Sigmoid colon (tissue), 6 donors: ENCODE measurements at regions not wholly inside any gene's neighbourhood (a gene's known extent, or its start where the extent isn't known, plus 50 kb on each side); places are given as distances from the start of the nearest gene placed in this dataset.
"Not testable (repeated sequence)": the region's sequence is repeated elsewhere in the genome, so short reads cannot be mapped to it uniquely, and the experiment has no call there.

ENCODE experiments used
- DNase-seq: peaks from one replicate; pipeline ENCODE4 v3.0.0-alpha.2; 2019
- H3K27ac ChIP-seq, 4 donors: fragments of 200-600 bp; sonication (generic); one replicate each; pipeline ENCODE4 v1.5.1; 2016 to 2019; ENCODE audit warnings: mild to moderate bottlenecking in 1 of 4
- H3K27me3 ChIP-seq, 3 donors: fragments of 200-600 bp; sonication (generic); one replicate each; pipeline ENCODE4 v1.5.1; 2019; ENCODE audit warnings: mild to moderate bottlenecking in 1 of 3
- H3K36me3 ChIP-seq, 4 donors: fragments of 200-600 bp; sonication (generic); one replicate each; pipeline ENCODE4 v1.5.1; 2016 to 2019
- H3K4me1 ChIP-seq, 4 donors: fragments of 200-600 bp; sonication (generic); one replicate each; pipeline ENCODE4 v1.5.1; 2017 to 2019
- H3K4me3 ChIP-seq, 4 donors: fragments of 200-600 bp; sonication (generic); one replicate each; pipeline ENCODE4 v1.5.1; 2017 to 2019; ENCODE audit warnings: mild to moderate bottlenecking in 2 of 4, moderate library complexity in 1 of 4
- H3K9me3 ChIP-seq, 4 donors: fragments of 200-600 bp in 3 of 4; sonication (generic) in 3 of 4; one replicate each; pipeline versions ENCODE4 v1.5.1 to v1.6.1; 2013 to 2019
- EP300 ChIP-seq, 4 donors: sonication (generic); formaldehyde crosslinking; IDR thresholded peaks; one replicate each; pipeline ENCODE4 v1.6.1; 2017; ENCODE audit warnings: antibody characterized with exemption in 4 of 4
- POLR2A ChIP-seq, 2 donors: fragments of 450-650 bp; IDR thresholded peaks; one replicate each; pipeline ENCODE4 v1.6.1; 2016; ENCODE audit warnings: antibody characterized with exemption in 2 of 2, mild to moderate bottlenecking in 2 of 2, moderate library complexity in 2 of 2
- POLR2AphosphoS5 ChIP-seq, 4 donors: sonication (generic); formaldehyde crosslinking; IDR thresholded peaks; one replicate each; pipeline ENCODE4 v1.6.1; 2017; ENCODE audit warnings: antibody characterized with exemption in 4 of 4
- WGBS, 2 donors: extraction: QIAGEN DNeasy Blood & Tissue Kit; methylation state at CpG; one replicate each; pipeline ENCODE4 v1.1.7; 2013; 5-methylcytosine and 5-hydroxymethylcytosine counted together
- intact Hi-C: fragments of 100-400 bp; cut with DNase I; formaldehyde crosslinking; loops from one replicate; pipeline ENCODE4 v1.15.1; 2023
- TF ChIP-seq, protein P1 (sequence below), 4 experiments: fragments of 450-650 bp in 3 of 4; fragments of 200-600 bp in 1 of 4; IDR thresholded peaks; one replicate each; pipeline ENCODE4 v1.5.1; 2016 to 2019; ENCODE audit warnings: antibody characterized with exemption in 4 of 4, mild to moderate bottlenecking in 3 of 4, moderate library complexity in 2 of 4
- donor health status: healthy with polysubstance abuse.
- donor health status: healthy.

GRCh38 chr17:77841742-77842527 is 116.6 kb upstream of the TNRC6C start:
- intact Hi-C loops: no loop called here
- no peak overlapping the region for H3K27ac ChIP-seq
- no peaks in the 10 kb centered on the region for H3K4me1 ChIP-seq
- no peaks in the 10 kb centered on the region for H3K27me3 ChIP-seq
- no peaks in the 10 kb centered on the region for H3K9me3 ChIP-seq
- no peaks in the 10 kb centered on the region for H3K36me3 ChIP-seq
- 51 to 77% methylated on average over 8 of the region's 8 CpGs for WGBS, 2 donors
- no peak for TF ChIP-seq POLR2AphosphoS5 (IDR thresholded peaks at IDR 0.05)
- TF ChIP-seq, protein P1, sequence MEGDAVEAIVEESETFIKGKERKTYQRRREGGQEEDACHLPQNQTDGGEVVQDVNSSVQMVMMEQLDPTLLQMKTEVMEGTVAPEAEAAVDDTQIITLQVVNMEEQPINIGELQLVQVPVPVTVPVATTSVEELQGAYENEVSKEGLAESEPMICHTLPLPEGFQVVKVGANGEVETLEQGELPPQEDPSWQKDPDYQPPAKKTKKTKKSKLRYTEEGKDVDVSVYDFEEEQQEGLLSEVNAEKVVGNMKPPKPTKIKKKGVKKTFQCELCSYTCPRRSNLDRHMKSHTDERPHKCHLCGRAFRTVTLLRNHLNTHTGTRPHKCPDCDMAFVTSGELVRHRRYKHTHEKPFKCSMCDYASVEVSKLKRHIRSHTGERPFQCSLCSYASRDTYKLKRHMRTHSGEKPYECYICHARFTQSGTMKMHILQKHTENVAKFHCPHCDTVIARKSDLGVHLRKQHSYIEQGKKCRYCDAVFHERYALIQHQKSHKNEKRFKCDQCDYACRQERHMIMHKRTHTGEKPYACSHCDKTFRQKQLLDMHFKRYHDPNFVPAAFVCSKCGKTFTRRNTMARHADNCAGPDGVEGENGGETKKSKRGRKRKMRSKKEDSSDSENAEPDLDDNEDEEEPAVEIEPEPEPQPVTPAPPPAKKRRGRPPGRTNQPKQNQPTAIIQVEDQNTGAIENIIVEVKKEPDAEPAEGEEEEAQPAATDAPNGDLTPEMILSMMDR (IDR thresholded peaks at IDR 0.05): no peak
- TF ChIP-seq EP300 (IDR thresholded peaks at IDR 0.05): no peak
- no peak for TF ChIP-seq POLR2A (IDR thresholded peaks at IDR 0.05)
- DNase-seq: peak; percentile 54
- no peak overlapping the region for H3K4me3 ChIP-seq

GRCh38 chr17:77842528-77843147 is 115.9 kb upstream of the TNRC6C start:
- no peak for TF ChIP-seq POLR2AphosphoS5 (IDR thresholded peaks at IDR 0.05)
- no peak for TF ChIP-seq POLR2A (IDR thresholded peaks at IDR 0.05)
- TF ChIP-seq EP300 (IDR thresholded peaks at IDR 0.05): no peak
- TF ChIP-seq, protein P1 (IDR thresholded peaks at IDR 0.05): no peak
- Histone ChIP-seq H3K36me3 (no peaks in the 10 kb centered on the region), H3K27me3 (no peaks in the 10 kb centered on the region), H3K4me1 (no peaks in the 10 kb centered on the region), H3K9me3 (no peaks in the 10 kb centered on the region), H3K4me3 (no peak overlapping the region), H3K27ac (no peak overlapping the region)
- intact Hi-C loops: no loop called here
- DNase-seq: no peak
- WGBS, 2 donors: 61 to 67% methylated on average over 10 of the region's 10 CpGs

DNA sequence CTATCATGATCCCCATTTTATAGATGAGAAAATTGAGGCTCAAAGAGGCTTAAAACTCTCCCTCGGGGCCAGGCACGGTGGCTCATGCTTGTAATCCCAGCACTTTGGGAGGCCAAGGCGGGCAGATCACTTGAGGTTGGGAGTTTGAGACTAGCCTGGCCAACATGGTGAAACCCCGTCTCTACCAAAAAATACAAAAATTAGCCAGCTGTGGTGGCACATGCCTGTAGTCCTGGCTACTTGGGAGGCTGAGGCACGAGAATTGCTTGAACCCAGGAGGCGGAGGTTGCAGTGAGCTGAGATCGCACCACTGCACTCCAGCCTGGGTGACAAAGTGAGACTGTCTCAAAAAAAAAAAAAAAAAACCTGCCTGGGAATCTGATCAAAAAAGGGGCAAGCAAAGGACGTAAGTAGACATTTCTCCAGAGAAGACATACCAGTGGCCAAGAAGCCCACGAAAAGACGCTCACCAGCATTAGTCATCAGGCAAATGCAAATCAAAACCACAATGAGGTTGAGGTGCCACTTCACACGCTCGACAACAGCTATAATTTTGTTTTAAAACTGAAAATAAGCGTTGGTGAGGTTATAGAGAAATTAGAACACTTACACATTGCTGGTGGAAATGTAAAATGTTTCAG is 115.1 kb upstream of the TNRC6C start:
- H3K27me3 ChIP-seq, H3K4me1 ChIP-seq, H3K4me3 ChIP-seq, H3K9me3 ChIP-seq, intact Hi-C loops, H3K36me3 ChIP-seq, H3K27ac ChIP-seq: not testable (repeated sequence)
- WGBS, 2 donors: 70 to 86% methylated on average over 13 of the region's 13 CpGs
- peak; percentile 9 for DNase-seq

GRCh38 chr17:77843896-77844295 is 114.6 kb upstream of the TNRC6C start:
- Histone ChIP-seq H3K27me3 (no peaks in the 10 kb centered on the region), H3K4me3 (no peak overlapping the region), H3K4me1 (no peaks in the 10 kb centered on the region), H3K36me3 (no peaks in the 10 kb centered on the region), H3K27ac (no peak overlapping the region), H3K9me3 (no peaks in the 10 kb centered on the region)
- DNase-seq: no peak
- no peak for TF ChIP-seq POLR2AphosphoS5 (IDR thresholded peaks at IDR 0.05)
- TF ChIP-seq EP300 (IDR thresholded peaks at IDR 0.05): no peak
- TF ChIP-seq POLR2A (IDR thresholded peaks at IDR 0.05): no peak
- TF ChIP-seq, protein P1 (IDR thresholded peaks at IDR 0.05): no peak
- intact Hi-C loops: no loop called here
- WGBS, 2 donors: 73 to 84% methylated on average over 2 of the region's 2 CpGs

- intact Hi-C loops: no loop called here
- Histone ChIP-seq H3K9me3 (no peaks in the 10 kb centered on the region), H3K4me1 (no peaks in the 10 kb centered on the region), H3K36me3 (no peaks in the 10 kb centered on the region), H3K27ac (no peak overlapping the region), H3K27me3 (no peaks in the 10 kb centered on the region), H3K4me3 (no peak overlapping the region)
- TF ChIP-seq, protein P1 (IDR thresholded peaks at IDR 0.05): no peak
- no peak for DNase-seq
- 85 to 90% methylated on average over 11 of the region's 11 CpGs for WGBS, 2 donors
Measured at GRCh38 chr17:77844681-77845080, 113.8 kb upstream of the TNRC6C start.
